Trophoblast cell (in vitro differentiated cells and primary cell): ENCODE measurements at regions not wholly inside any gene's neighbourhood (a gene's known extent, or its start where the extent isn't known, plus 50 kb on each side); places are given as distances from the start of the nearest gene placed in this dataset.

Experiments used
- DNase-seq, 2 donors: peaks; one replicate each; pipeline ENCODE4 v3.0.0-alpha.2; 2016
- H2AFZ ChIP-seq: 2 replicates; pipeline ENCODE4 v1.6.1; 2013; ENCODE audit warnings: low read length, moderate library complexity, mild to moderate bottlenecking; ENCODE audit not compliant: insufficient read depth, poor library complexity
- H2AK5ac ChIP-seq: 2 replicates; pipeline ENCODE4 v1.6.1; 2013; ENCODE audit warnings: mild to moderate bottlenecking, low read length
- H2BK120ac ChIP-seq: 2 replicates; pipeline ENCODE4 v1.6.1; 2013; ENCODE audit warnings: low read length, mild to moderate bottlenecking, moderate library complexity; ENCODE audit not compliant: insufficient read depth, poor library complexity
- H2BK12ac ChIP-seq: 2 replicates; pipeline ENCODE4 v1.6.1; 2013; ENCODE audit warnings: mild to moderate bottlenecking, low read length, moderate library complexity
- H2BK5ac ChIP-seq: 2 replicates; pipeline ENCODE4 v1.6.1; 2013; ENCODE audit warnings: low read length, low read depth, moderate library complexity, mild to moderate bottlenecking; ENCODE audit not compliant: poor library complexity
- H3K14ac ChIP-seq: 2 replicates; pipeline ENCODE4 v1.6.1; 2013; ENCODE audit warnings: mild to moderate bottlenecking, low read length
- H3K18ac ChIP-seq: 2 replicates; pipeline ENCODE4 v1.6.1; 2013; ENCODE audit warnings: mild to moderate bottlenecking, low read length
- H3K23ac ChIP-seq: 2 replicates; pipeline ENCODE4 v1.6.1; 2013; ENCODE audit warnings: low read length
- H3K27ac ChIP-seq: 2 replicates; pipeline ENCODE4 v1.5.1; 2013; ENCODE audit warnings: low read depth, mild to moderate bottlenecking, inconsistent platforms, low read length, moderate library complexity
- H3K27me3 ChIP-seq: 2 replicates; pipeline ENCODE4 v1.6.1; 2013; ENCODE audit warnings: inconsistent platforms, mild to moderate bottlenecking, low read length, moderate library complexity; ENCODE audit not compliant: insufficient read depth
- H3K36me3 ChIP-seq, 2 experiments: 1 replicate in 1 of 2; 2 replicates in 1 of 2; pipeline ENCODE4 v1.6.1; 2013; ENCODE audit warnings: low read length in 2 of 2, mild to moderate bottlenecking in 2 of 2, moderate library complexity in 1 of 2; ENCODE audit not compliant: insufficient read depth in 2 of 2, control insufficient read depth in 1 of 2
- H3K4ac ChIP-seq: 2 replicates; pipeline ENCODE4 v1.6.1; 2013; ENCODE audit warnings: low read depth, mild to moderate bottlenecking, low read length, moderate library complexity
- H3K4me1 ChIP-seq, 2 experiments: 1 replicate in 1 of 2; 2 replicates in 1 of 2; pipeline ENCODE4 v1.6.1; 2013; ENCODE audit warnings: low read length in 2 of 2, mild to moderate bottlenecking in 2 of 2, moderate library complexity in 1 of 2; ENCODE audit not compliant: insufficient read depth in 2 of 2, control insufficient read depth in 1 of 2
- H3K4me2 ChIP-seq: 2 replicates; pipeline ENCODE4 v1.6.1; 2013; ENCODE audit warnings: inconsistent platforms, mild to moderate bottlenecking, low read length, moderate library complexity
- H3K4me3 ChIP-seq: 2 replicates; pipeline ENCODE4 v1.5.1; 2013; ENCODE audit warnings: mild to moderate bottlenecking, low read depth, low read length, inconsistent platforms
- H3K79me1 ChIP-seq: one replicate; pipeline ENCODE4 v1.6.1; 2013; ENCODE audit warnings: low read length
- H3K79me2 ChIP-seq: 2 replicates; pipeline ENCODE4 v1.6.1; 2013; ENCODE audit warnings: low read length, mild to moderate bottlenecking; ENCODE audit not compliant: control insufficient read depth, insufficient read depth, poor library complexity
- H3K9ac ChIP-seq: 2 replicates; pipeline ENCODE4 v1.6.1; 2013; ENCODE audit warnings: mild to moderate bottlenecking, low read length
- H3K9me3 ChIP-seq: 2 replicates; pipeline ENCODE4 v1.6.1; 2013; ENCODE audit warnings: low read depth, mild to moderate bottlenecking, control low read depth, inconsistent platforms, low read length; ENCODE audit not compliant: insufficient read depth
- H4K12ac ChIP-seq: 2 replicates; pipeline ENCODE4 v1.6.1; 2013; ENCODE audit warnings: low read depth, mild to moderate bottlenecking, low read length, moderate library complexity
- H4K8ac ChIP-seq: 2 replicates; pipeline ENCODE4 v1.6.1; 2013; ENCODE audit warnings: low read depth, mild to moderate bottlenecking, low read length, moderate library complexity
- H4K91ac ChIP-seq: one replicate; pipeline ENCODE4 v1.6.1; 2013; ENCODE audit warnings: low read depth, mild to moderate bottlenecking, low read length, moderate library complexity
- WGBS: extraction: QIAGEN DNeasy Blood & Tissue Kit; methylation state at CpG from one replicate; pipeline ENCODE4 v1.1.7; 2013; ENCODE audit warnings: missing lambda C conversion rate; ENCODE audit not compliant: insufficient read length, insufficient coverage; ENCODE audit errors: extremely low coverage; 5-methylcytosine and 5-hydroxymethylcytosine counted together

DNA sequence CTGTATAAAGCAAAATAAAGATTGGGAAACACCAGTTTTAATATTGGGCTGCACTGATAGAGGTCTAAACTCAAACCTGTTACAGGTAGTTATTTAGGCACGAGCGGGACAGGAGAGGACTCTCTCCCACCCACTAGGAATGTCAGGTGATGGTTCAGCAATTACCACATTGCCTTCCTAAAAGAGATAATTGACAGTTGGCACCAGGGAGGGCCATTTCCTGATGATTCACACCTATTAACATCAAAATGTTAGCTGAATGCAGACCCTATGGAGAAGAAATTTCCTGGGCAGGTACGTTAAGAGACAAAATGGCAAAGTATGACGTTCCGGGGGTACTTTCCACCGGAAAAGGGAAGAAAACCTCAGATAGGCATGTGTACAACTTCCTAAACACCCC, 272.6 kb downstream of the SDHAF3 start:
- no peak for DNase-seq
- no peaks in the 10 kb centered on the region for H3K4me1 ChIP-seq
- no peak overlapping the region for H4K8ac ChIP-seq
- H3K27ac ChIP-seq = no peak overlapping the region
- H2BK5ac ChIP-seq = no peak overlapping the region
- no peaks in the 10 kb centered on the region for H3K27me3 ChIP-seq
- H3K23ac ChIP-seq = no peak overlapping the region
- H2AK5ac ChIP-seq = no peak overlapping the region
- H3K9ac ChIP-seq = no peak overlapping the region
- H2AFZ ChIP-seq = no peak overlapping the region
- H3K4me2 ChIP-seq = no peak overlapping the region
- H3K79me2 ChIP-seq = no peaks in the 10 kb centered on the region
- H2BK120ac ChIP-seq = no peak overlapping the region
- H4K91ac ChIP-seq = no peak overlapping the region
- H3K14ac ChIP-seq = no peak overlapping the region
- peaks cover 0 to 1% of the 10 kb centered on the region in 2 experiments for H3K36me3 ChIP-seq
- H3K18ac ChIP-seq = no peak overlapping the region
- H2BK12ac ChIP-seq = no peak overlapping the region
- no peak overlapping the region for H3K4ac ChIP-seq
- no peak overlapping the region for H4K12ac ChIP-seq
- no peak overlapping the region for H3K4me3 ChIP-seq
- H3K9me3 ChIP-seq = no peaks in the 10 kb centered on the region
- no CpG with 5 or more reads among the region's 6 CpGs for WGBS
- H3K79me1 ChIP-seq = no peaks in the 10 kb centered on the region

DNA sequence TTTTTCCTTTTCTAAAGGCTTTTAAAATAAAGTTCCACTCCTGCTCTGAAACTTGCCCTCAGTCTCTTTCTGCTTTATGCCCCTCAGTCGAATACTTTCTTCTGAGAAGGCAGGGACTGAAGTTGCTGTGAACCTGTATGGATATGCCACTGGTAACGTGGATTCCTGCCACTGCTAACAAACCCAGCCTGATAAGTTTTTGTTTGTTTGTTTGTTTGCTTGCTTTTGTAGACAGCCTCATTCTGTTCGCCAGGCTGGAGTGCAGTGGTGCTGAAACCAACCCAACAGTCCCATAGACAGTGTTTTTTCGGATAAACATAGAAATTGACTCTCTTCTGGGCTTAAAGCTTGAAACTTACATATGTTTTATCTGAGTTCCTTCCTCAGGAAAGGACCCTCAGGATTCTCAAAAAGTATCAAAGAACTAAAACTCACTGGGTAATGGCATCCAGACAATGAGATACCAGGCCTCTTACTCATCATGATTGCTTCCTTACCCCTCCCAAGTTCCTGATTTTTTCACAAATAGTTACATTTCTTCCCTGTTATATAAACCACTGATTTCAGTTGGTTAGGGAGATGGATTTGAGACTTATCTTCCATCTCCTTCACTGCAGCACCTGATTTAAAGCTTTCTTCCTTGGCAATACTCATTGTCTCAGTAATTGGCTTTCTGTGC, 273.6 kb downstream of the SDHAF3 start:
- H2BK5ac ChIP-seq = no peak overlapping the region
- H3K23ac ChIP-seq = no peak overlapping the region
- peak in 1 of 2 donors; percentile 25 for DNase-seq
- no peak overlapping the region for H3K4me2 ChIP-seq
- H2BK120ac ChIP-seq = no peak overlapping the region
- H3K79me2 ChIP-seq = no peaks in the 10 kb centered on the region
- H3K79me1 ChIP-seq = no peaks in the 10 kb centered on the region
- WGBS = no CpG with 5 or more reads among the region's 4 CpGs
- H3K36me3 ChIP-seq = peaks cover 0 to 1% of the 10 kb centered on the region in 2 experiments
- H3K27ac ChIP-seq = no peak overlapping the region
- no peaks in the 10 kb centered on the region for H3K4me1 ChIP-seq
- no peak overlapping the region for H4K8ac ChIP-seq
- H4K91ac ChIP-seq = no peak overlapping the region
- no peak overlapping the region for H3K18ac ChIP-seq
- no peak overlapping the region for H4K12ac ChIP-seq
- no peak overlapping the region for H3K4ac ChIP-seq
- H3K4me3 ChIP-seq = no peak overlapping the region
- no peak overlapping the region for H2AK5ac ChIP-seq
- H2AFZ ChIP-seq = no peak overlapping the region
- H3K9ac ChIP-seq = no peak overlapping the region
- no peaks in the 10 kb centered on the region for H3K9me3 ChIP-seq
- no peak overlapping the region for H3K14ac ChIP-seq
- H2BK12ac ChIP-seq = no peak overlapping the region
- no peaks in the 10 kb centered on the region for H3K27me3 ChIP-seq

DNA sequence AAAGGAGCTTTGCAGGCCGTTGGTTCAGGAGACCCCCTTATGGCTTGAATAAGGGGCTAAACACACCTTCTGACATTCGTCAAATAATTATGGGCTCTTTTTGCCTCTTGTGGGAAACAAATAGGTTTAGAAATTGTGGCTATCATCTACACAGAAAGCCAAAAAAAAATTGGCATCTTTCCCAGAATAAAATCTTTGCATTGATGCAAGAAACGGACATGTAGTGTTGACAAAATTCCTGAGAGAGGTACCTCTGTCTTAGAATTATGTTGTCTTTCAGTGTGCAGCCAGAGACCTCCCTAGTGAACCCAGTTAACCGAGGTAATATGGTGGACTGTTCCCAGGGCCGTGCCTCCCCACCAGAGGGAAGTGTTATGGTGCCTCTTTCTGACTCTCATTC, 283.9 kb downstream of the SDHAF3 start:
- Histone ChIP-seq H2BK5ac (no peak overlapping the region), H3K18ac (no peak overlapping the region), H3K4ac (no peak overlapping the region), H3K23ac (no peak overlapping the region), H3K9ac (no peak overlapping the region), H3K4me3 (no peak overlapping the region), H3K36me3 (no peaks in the 10 kb centered on the region), H3K4me1 (no peaks in the 10 kb centered on the region), H2BK12ac (no peak overlapping the region), H3K14ac (no peak overlapping the region), H3K4me2 (no peak overlapping the region), H3K9me3 (no peaks in the 10 kb centered on the region), H4K8ac (no peak overlapping the region), H3K79me2 (no peaks in the 10 kb centered on the region), H3K27me3 (no peaks in the 10 kb centered on the region), H2AK5ac (no peak overlapping the region), H2AFZ (no peak overlapping the region), H4K12ac (no peak overlapping the region), H3K27ac (no peak overlapping the region), H3K79me1 (no peaks in the 10 kb centered on the region), H2BK120ac (no peak overlapping the region), H4K91ac (no peak overlapping the region)
- DNase-seq = no peak
- WGBS = no CpG with 5 or more reads among the region's 5 CpGs

DNA sequence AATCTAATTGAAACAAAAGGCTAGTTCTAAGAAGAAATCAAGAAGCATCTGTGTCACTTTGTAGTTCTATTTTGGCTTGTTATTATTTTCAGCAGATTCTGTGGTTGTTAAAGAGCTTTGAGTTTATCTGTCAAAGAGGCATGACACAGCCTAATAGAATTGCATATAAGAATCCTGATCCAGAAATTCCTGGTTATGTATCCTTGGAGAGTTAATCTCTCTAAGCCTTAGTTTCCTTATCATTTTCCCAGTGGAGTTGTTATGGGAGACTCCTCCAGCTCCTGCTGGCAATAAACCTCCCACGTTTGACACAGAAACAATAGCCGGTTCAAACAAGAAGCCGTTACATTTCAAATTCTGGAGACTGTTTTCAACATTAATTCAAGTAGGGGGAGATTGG, 288.3 kb downstream of the SDHAF3 start:
- Histone ChIP-seq H2BK120ac (no peak overlapping the region), H3K27me3 (no peaks in the 10 kb centered on the region), H3K18ac (no peak overlapping the region), H3K4me1 (no peaks in the 10 kb centered on the region), H3K79me1 (no peaks in the 10 kb centered on the region), H3K4me2 (no peak overlapping the region), H2AFZ (no peak overlapping the region), H3K14ac (no peak overlapping the region), H4K8ac (no peak overlapping the region), H2BK12ac (no peak overlapping the region), H2AK5ac (no peak overlapping the region), H3K9ac (no peak overlapping the region), H3K36me3 (no peaks in the 10 kb centered on the region), H3K9me3 (no peaks in the 10 kb centered on the region), H3K27ac (no peak overlapping the region), H3K23ac (no peak overlapping the region), H3K4ac (no peak overlapping the region), H4K91ac (no peak overlapping the region), H4K12ac (no peak overlapping the region), H2BK5ac (no peak overlapping the region), H3K79me2 (no peaks in the 10 kb centered on the region), H3K4me3 (no peak overlapping the region)
- no peak for DNase-seq
- WGBS = no CpG with 5 or more reads among the region's 3 CpGs
